Stomach (tissue), 4 donors: ENCODE measurements at regions not wholly inside any gene's neighbourhood (a gene's known extent, or its start where the extent isn't known, plus 50 kb on each side); places are given as distances from the start of the nearest gene placed in this dataset.

Source experiments
- CTCF ChIP-seq, 7 experiments: fragments of 450-650 bp in 4 of 7; fragments of 200-600 bp in 3 of 7; sonication (generic) in 3 of 7; IDR thresholded peaks; one replicate each; pipeline ENCODE4 v1.5.1; 2016 to 2019; ENCODE audit warnings: antibody characterized with exemption in 7 of 7, control low read depth in 2 of 7, mild to moderate bottlenecking in 1 of 7
- POLR2A ChIP-seq, 4 donors: fragments of 450-650 bp; IDR thresholded peaks; one replicate each; pipeline ENCODE4 v1.6.1; 2016; ENCODE audit warnings: antibody characterized with exemption in 4 of 4, control low read depth in 2 of 4, mild to moderate bottlenecking in 1 of 4, moderate library complexity in 1 of 4

- no peak for TF ChIP-seq CTCF (IDR thresholded peaks at IDR 0.05)
- TF ChIP-seq POLR2A (IDR thresholded peaks at IDR 0.05) = no peak
Measured at GRCh38 chr7:25495342-25496250, 267.3 kb upstream of the NPVF start.
